ENCODE measurements at regions not wholly inside any gene's neighbourhood (a gene's known extent, or its start where the extent isn't known, plus 50 kb on each side); places are given as distances from the start of the nearest gene placed in this dataset.

DNA sequence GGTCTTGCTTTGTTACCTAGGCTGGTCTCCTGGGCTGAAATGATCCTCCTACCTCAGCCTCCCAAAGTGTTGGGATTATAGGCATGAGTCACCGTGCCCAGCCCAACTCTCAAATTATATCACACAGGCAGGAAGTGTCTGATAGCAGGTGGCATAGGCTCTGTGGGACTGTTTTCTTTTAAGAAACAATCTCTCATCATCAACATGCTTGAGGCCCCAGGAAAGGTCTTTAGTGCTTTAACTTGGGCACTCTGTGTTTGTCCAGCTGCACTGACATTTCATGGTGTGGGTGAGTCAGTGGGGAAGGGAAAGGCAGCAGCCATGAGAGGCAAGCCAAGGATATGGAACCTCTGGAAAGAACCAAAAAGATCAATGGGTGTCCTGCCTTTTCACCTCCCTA, 88.1 kb upstream of the TSPAN5 start:
- CTCF ChIA-PET: no interaction called here
- POLR2A ChIA-PET: no interaction called here
- Histone ChIP-seq H3K4me1 (ENCODE audit: control insufficient read depth in 1 of 2, insufficient read depth in 2 of 2, low read depth in 1 of 2, low read length in 1 of 2) (peaks cover 0 to 14% of the 10 kb centered on the region in 2 experiments; a peak in 1 of 4 replicates), H3F3A (replicated peaks; ENCODE audit: insufficient read depth) (no peaks in the 10 kb centered on the region), H3K9me3 (no peaks in the 10 kb centered on the region), H3K27ac (ENCODE audit: low read depth in 2 of 2, low read length in 1 of 2) (no peak overlapping the region), H3K4me2 (no peak overlapping the region), H4K20me1 (ENCODE audit: insufficient read depth) (no peaks in the 10 kb centered on the region), H3K9ac (no peak overlapping the region), H3K4me3 (ENCODE audit: low read depth in 2 of 2, low read length in 1 of 2) (no peak overlapping the region), H3K79me2 (ENCODE audit: insufficient read depth) (no peaks in the 10 kb centered on the region), H3K9me2 (no peaks in the 10 kb centered on the region), H2AFZ (ENCODE audit: low read depth) (no peak overlapping the region), H3K27me3 (ENCODE audit: insufficient read depth) (no peaks in the 10 kb centered on the region), H3K36me3 (replicated peaks in 1 of 2; ENCODE audit: control insufficient read depth in 1 of 2, insufficient read depth in 2 of 2, low read length in 1 of 2) (no peaks in the 10 kb centered on the region)
- 91% methylated on average over 1 of the region's 1 CpG for WGBS (ENCODE audit: low lambda C conversion rate)
- TF ChIP-seq, protein P1, sequence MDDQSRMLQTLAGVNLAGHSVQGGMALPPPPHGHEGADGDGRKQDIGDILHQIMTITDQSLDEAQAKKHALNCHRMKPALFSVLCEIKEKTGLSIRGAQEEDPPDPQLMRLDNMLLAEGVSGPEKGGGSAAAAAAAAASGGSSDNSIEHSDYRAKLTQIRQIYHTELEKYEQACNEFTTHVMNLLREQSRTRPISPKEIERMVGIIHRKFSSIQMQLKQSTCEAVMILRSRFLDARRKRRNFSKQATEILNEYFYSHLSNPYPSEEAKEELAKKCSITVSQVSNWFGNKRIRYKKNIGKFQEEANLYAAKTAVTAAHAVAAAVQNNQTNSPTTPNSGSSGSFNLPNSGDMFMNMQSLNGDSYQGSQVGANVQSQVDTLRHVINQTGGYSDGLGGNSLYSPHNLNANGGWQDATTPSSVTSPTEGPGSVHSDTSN (IDR thresholded peaks at IDR 0.05): no peak
- no peak for TF ChIP-seq FOXM1 (IDR thresholded peaks at IDR 0.05; ENCODE audit: low read depth)
- no peak for TF ChIP-seq JUND (IDR thresholded peaks at IDR 0.05)
- no peak for TF ChIP-seq FOXJ3 (CRISPR knock-in tag; IDR thresholded peaks at IDR 0.05)
- TF ChIP-seq FOSL2 (IDR thresholded peaks at IDR 0.05; ENCODE audit: borderline replicate concordance, low read depth): no peak
- TF ChIP-seq GABPA (IDR thresholded peaks at IDR 0.05; ENCODE audit: low read depth): no peak
- no peak for TF ChIP-seq NRF1 (IDR thresholded peaks at IDR 0.05; ENCODE audit: low read depth, low read length)
- TF ChIP-seq RAD21 (IDR thresholded peaks at IDR 0.05; ENCODE audit: low read length): no peak
- no peak for TF ChIP-seq SMC3 (IDR thresholded peaks at IDR 0.05; ENCODE audit: low read depth, low read length)
- TF ChIP-seq, protein P2, sequence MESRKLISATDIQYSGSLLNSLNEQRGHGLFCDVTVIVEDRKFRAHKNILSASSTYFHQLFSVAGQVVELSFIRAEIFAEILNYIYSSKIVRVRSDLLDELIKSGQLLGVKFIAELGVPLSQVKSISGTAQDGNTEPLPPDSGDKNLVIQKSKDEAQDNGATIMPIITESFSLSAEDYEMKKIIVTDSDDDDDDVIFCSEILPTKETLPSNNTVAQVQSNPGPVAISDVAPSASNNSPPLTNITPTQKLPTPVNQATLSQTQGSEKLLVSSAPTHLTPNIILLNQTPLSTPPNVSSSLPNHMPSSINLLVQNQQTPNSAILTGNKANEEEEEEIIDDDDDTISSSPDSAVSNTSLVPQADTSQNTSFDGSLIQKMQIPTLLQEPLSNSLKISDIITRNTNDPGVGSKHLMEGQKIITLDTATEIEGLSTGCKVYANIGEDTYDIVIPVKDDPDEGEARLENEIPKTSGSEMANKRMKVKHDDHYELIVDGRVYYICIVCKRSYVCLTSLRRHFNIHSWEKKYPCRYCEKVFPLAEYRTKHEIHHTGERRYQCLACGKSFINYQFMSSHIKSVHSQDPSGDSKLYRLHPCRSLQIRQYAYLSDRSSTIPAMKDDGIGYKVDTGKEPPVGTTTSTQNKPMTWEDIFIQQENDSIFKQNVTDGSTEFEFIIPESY (IDR thresholded peaks at IDR 0.05; ENCODE audit: borderline replicate concordance, low read depth): no peak
- DNase-seq: no peak

DNA sequence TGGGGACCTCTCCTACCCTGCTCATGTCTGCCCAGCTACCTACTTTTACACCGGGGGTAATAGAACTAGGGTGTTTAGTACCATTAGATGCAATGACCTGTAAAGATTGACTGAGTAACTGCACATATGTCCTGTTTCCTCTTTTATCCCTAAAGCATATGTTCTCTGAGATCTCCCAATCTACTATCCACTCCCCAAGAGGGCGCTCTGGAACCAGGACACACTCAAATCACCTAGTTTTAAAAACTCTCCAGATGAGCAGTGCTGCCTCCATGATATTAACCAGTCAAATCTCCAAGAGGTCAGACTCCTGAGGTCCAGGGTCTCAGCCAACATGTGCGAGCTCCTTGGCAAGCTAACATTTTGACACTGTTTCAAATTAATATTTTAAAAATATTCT, 87.0 kb upstream of the TSPAN5 start:
- Histone ChIP-seq H3K9ac (no peak overlapping the region), H4K20me1 (ENCODE audit: insufficient read depth) (no peaks in the 10 kb centered on the region), H2AFZ (ENCODE audit: low read depth) (no peak overlapping the region), H3K4me3 (ENCODE audit: low read depth in 2 of 2, low read length in 1 of 2) (no peak overlapping the region), H3K9me3 (no peaks in the 10 kb centered on the region), H3K27me3 (ENCODE audit: insufficient read depth) (no peaks in the 10 kb centered on the region), H3K9me2 (no peaks in the 10 kb centered on the region), H3K27ac (ENCODE audit: low read depth in 2 of 2, low read length in 1 of 2) (no peak overlapping the region), H3K79me2 (ENCODE audit: insufficient read depth) (no peaks in the 10 kb centered on the region), H3K4me2 (no peak overlapping the region), H3K4me1 (ENCODE audit: control insufficient read depth in 1 of 2, insufficient read depth in 2 of 2, low read depth in 1 of 2, low read length in 1 of 2) (peaks cover 0 to 14% of the 10 kb centered on the region in 2 experiments; a peak in 1 of 4 replicates), H3F3A (replicated peaks; ENCODE audit: insufficient read depth) (no peaks in the 10 kb centered on the region), H3K36me3 (replicated peaks in 1 of 2; ENCODE audit: control insufficient read depth in 1 of 2, insufficient read depth in 2 of 2, low read length in 1 of 2) (no peaks in the 10 kb centered on the region)
- ChIA-PET CTCF (interaction anchor here (0.7 to 1.3 kb wide), 2 partner anchors 13 to 311 kb away, joined by 3 to 5 read pairs; no protein-coding TSS in a partner anchor), POLR2A (no interaction called here)
- no peak for TF ChIP-seq ELF1 (IDR thresholded peaks at IDR 0.05)
- TF ChIP-seq RAD21 (IDR thresholded peaks at IDR 0.05; ENCODE audit: low read length): peak; percentile 51
- TF ChIP-seq SMC3 (IDR thresholded peaks at IDR 0.05; ENCODE audit: low read depth, low read length): peak; percentile 31
- no peak for TF ChIP-seq FOXJ3 (CRISPR knock-in tag; IDR thresholded peaks at IDR 0.05)
- TF ChIP-seq, protein P3, sequence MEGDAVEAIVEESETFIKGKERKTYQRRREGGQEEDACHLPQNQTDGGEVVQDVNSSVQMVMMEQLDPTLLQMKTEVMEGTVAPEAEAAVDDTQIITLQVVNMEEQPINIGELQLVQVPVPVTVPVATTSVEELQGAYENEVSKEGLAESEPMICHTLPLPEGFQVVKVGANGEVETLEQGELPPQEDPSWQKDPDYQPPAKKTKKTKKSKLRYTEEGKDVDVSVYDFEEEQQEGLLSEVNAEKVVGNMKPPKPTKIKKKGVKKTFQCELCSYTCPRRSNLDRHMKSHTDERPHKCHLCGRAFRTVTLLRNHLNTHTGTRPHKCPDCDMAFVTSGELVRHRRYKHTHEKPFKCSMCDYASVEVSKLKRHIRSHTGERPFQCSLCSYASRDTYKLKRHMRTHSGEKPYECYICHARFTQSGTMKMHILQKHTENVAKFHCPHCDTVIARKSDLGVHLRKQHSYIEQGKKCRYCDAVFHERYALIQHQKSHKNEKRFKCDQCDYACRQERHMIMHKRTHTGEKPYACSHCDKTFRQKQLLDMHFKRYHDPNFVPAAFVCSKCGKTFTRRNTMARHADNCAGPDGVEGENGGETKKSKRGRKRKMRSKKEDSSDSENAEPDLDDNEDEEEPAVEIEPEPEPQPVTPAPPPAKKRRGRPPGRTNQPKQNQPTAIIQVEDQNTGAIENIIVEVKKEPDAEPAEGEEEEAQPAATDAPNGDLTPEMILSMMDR (IDR thresholded peaks at IDR 0.05): peak; percentile 38
- TF ChIP-seq, protein P4, sequence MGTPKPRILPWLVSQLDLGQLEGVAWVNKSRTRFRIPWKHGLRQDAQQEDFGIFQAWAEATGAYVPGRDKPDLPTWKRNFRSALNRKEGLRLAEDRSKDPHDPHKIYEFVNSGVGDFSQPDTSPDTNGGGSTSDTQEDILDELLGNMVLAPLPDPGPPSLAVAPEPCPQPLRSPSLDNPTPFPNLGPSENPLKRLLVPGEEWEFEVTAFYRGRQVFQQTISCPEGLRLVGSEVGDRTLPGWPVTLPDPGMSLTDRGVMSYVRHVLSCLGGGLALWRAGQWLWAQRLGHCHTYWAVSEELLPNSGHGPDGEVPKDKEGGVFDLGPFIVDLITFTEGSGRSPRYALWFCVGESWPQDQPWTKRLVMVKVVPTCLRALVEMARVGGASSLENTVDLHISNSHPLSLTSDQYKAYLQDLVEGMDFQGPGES (IDR thresholded peaks at IDR 0.05; ENCODE audit: low read depth, low read length): no peak
- peak; percentile 5 for DNase-seq
- WGBS (ENCODE audit: low lambda C conversion rate): 46% methylated on average over 3 of the region's 3 CpGs

Measured in SK-N-SH (cell line).